Esophagus (tissue), 2 donors: ENCODE measurements at regions not wholly inside any gene's neighbourhood (a gene's known extent, or its start where the extent isn't known, plus 50 kb on each side); places are given as distances from the start of the nearest gene placed in this dataset.

Experiments used
- H3K27ac ChIP-seq, 2 donors: one replicate each; pipeline ENCODE4 v1.5.1; 2013; ENCODE audit warnings: low read depth in 2 of 2, mild to moderate bottlenecking in 2 of 2, inconsistent platforms in 1 of 2, low read length in 1 of 2, moderate library complexity in 1 of 2
- H3K27me3 ChIP-seq, 2 donors: one replicate each; pipeline ENCODE4 v1.6.1; 2013; ENCODE audit warnings: low read length in 2 of 2, control low read depth in 1 of 2, mild to moderate bottlenecking in 1 of 2; ENCODE audit not compliant: insufficient read depth in 2 of 2, control insufficient read depth in 1 of 2
- H3K36me3 ChIP-seq, 2 donors: one replicate each; pipeline ENCODE4 v1.6.1; 2013; ENCODE audit warnings: low read length in 1 of 2; ENCODE audit not compliant: control insufficient read depth in 2 of 2, insufficient read depth in 2 of 2
- H3K4me1 ChIP-seq, 2 donors: one replicate each; pipeline ENCODE4 v1.6.1; 2013; ENCODE audit warnings: low read length in 1 of 2; ENCODE audit not compliant: control insufficient read depth in 2 of 2, insufficient read depth in 2 of 2
- H3K4me3 ChIP-seq, 2 donors: one replicate each; pipeline ENCODE4 v1.5.1; 2013; ENCODE audit warnings: low read length in 2 of 2, mild to moderate bottlenecking in 2 of 2, low read depth in 1 of 2, moderate library complexity in 1 of 2
- H3K9me3 ChIP-seq, 2 donors: one replicate each; pipeline ENCODE4 v1.6.1; 2013; ENCODE audit warnings: mild to moderate bottlenecking in 2 of 2, low read depth in 1 of 2, low read length in 1 of 2, moderate library complexity in 1 of 2; ENCODE audit not compliant: control insufficient read depth in 2 of 2, insufficient read depth in 1 of 2
- WGBS, 2 donors: extraction: QIAGEN DNeasy Blood & Tissue Kit; methylation state at CpG; one replicate each; pipeline ENCODE4 v1.1.7; 2013; 5-methylcytosine and 5-hydroxymethylcytosine counted together
- donor health status: healthy with polysubstance abuse.
- donor health status: Bipolar disorder and iron deficiency.

GRCh38 chr6:77362055-77362454 is 101.2 kb downstream of the HTR1B start:
- H3K9me3 ChIP-seq = no peaks in the 10 kb centered on the region
- no peaks in the 10 kb centered on the region for H3K4me1 ChIP-seq
- no peak overlapping the region for H3K4me3 ChIP-seq
- no peaks in the 10 kb centered on the region for H3K27me3 ChIP-seq
- no peak overlapping the region for H3K27ac ChIP-seq
- 89 to 94% methylated on average over 2 of the region's 2 CpGs for WGBS, 2 donors
- no peaks in the 10 kb centered on the region for H3K36me3 ChIP-seq

GRCh38 chr6:77361018-77361417 is 102.3 kb downstream of the HTR1B start:
- no peak overlapping the region for H3K4me3 ChIP-seq
- no peak overlapping the region for H3K27ac ChIP-seq
- 81 to 92% methylated on average over 1 of the region's 1 CpG for WGBS, 2 donors
- no peaks in the 10 kb centered on the region for H3K27me3 ChIP-seq
- no peaks in the 10 kb centered on the region for H3K36me3 ChIP-seq
- H3K4me1 ChIP-seq = no peaks in the 10 kb centered on the region
- H3K9me3 ChIP-seq = no peaks in the 10 kb centered on the region

- no peaks in the 10 kb centered on the region for H3K27me3 ChIP-seq
- no peak overlapping the region for H3K27ac ChIP-seq
- no peaks in the 10 kb centered on the region for H3K4me1 ChIP-seq
- H3K4me3 ChIP-seq = no peak overlapping the region
- no peaks in the 10 kb centered on the region for H3K9me3 ChIP-seq
- H3K36me3 ChIP-seq = no peaks in the 10 kb centered on the region
Measured at GRCh38 chr6:77356821-77357220, 106.5 kb downstream of the HTR1B start.

- no peaks in the 10 kb centered on the region for H3K36me3 ChIP-seq
- H3K4me3 ChIP-seq = no peak overlapping the region
- no peaks in the 10 kb centered on the region for H3K9me3 ChIP-seq
- H3K27ac ChIP-seq = no peak overlapping the region
- H3K4me1 ChIP-seq = no peaks in the 10 kb centered on the region
- H3K27me3 ChIP-seq = no peaks in the 10 kb centered on the region
Measured at GRCh38 chr6:77354581-77354980, 108.7 kb downstream of the HTR1B start.

GRCh38 chr6:77353129-77353528 is 110.2 kb downstream of the HTR1B start:
- no peaks in the 10 kb centered on the region for H3K36me3 ChIP-seq
- no peak overlapping the region for H3K27ac ChIP-seq
- no peaks in the 10 kb centered on the region for H3K4me1 ChIP-seq
- H3K4me3 ChIP-seq = no peak overlapping the region
- no peaks in the 10 kb centered on the region for H3K9me3 ChIP-seq
- H3K27me3 ChIP-seq = no peaks in the 10 kb centered on the region

- H3K4me1 ChIP-seq = no peaks in the 10 kb centered on the region
- WGBS, 2 donors = 67 to 77% methylated on average over 4 of the region's 4 CpGs
- H3K36me3 ChIP-seq = no peaks in the 10 kb centered on the region
- H3K9me3 ChIP-seq = peaks cover 2 to 5% of the 10 kb centered on the region in 2 donors
- H3K27me3 ChIP-seq = no peaks in the 10 kb centered on the region
- H3K27ac ChIP-seq = no peak overlapping the region
- H3K4me3 ChIP-seq = no peak overlapping the region
Measured at GRCh38 chr6:77341058-77341986, 122.0 kb downstream of the HTR1B start.

- Histone ChIP-seq H3K4me3 (no peak overlapping the region), H3K27ac (no peak overlapping the region), H3K9me3 (peaks cover 2 to 5% of the 10 kb centered on the region in 2 donors), H3K36me3 (no peaks in the 10 kb centered on the region), H3K4me1 (no peaks in the 10 kb centered on the region), H3K27me3 (no peaks in the 10 kb centered on the region)
- WGBS, 2 donors = 67 to 74% methylated on average over 4 of the region's 4 CpGs
Measured at GRCh38 chr6:77340331-77340730, 123.0 kb downstream of the HTR1B start.

GRCh38 chr6:77339926-77340325 is 123.4 kb downstream of the HTR1B start:
- peaks cover 2 to 5% of the 10 kb centered on the region in 2 donors for H3K9me3 ChIP-seq

GRCh38 chr6:77337392-77337791 is 125.9 kb downstream of the HTR1B start:
- Histone ChIP-seq H3K27me3 (no peaks in the 10 kb centered on the region), H3K4me1 (no peaks in the 10 kb centered on the region), H3K36me3 (no peaks in the 10 kb centered on the region), H3K27ac (no peak overlapping the region), H3K9me3 (peaks cover 15 to 19% of the 10 kb centered on the region in 2 donors), H3K4me3 (no peak overlapping the region)

More at GRCh38 chr6:77339926-77340325, 123.4 kb downstream of the HTR1B start:
- H3K27ac ChIP-seq = no peak overlapping the region
- no peaks in the 10 kb centered on the region for H3K36me3 ChIP-seq
- H3K4me1 ChIP-seq = no peaks in the 10 kb centered on the region
- WGBS, 2 donors = 80 to 83% methylated on average over 2 of the region's 2 CpGs
- no peaks in the 10 kb centered on the region for H3K27me3 ChIP-seq
- H3K4me3 ChIP-seq = no peak overlapping the region

- no peaks in the 10 kb centered on the region for H3K27me3 ChIP-seq
- no peaks in the 10 kb centered on the region for H3K4me1 ChIP-seq
- WGBS, 2 donors = 75 to 84% methylated on average over 3 of the region's 3 CpGs
- no peak overlapping the region for H3K4me3 ChIP-seq
- peaks cover 13 to 14% of the 10 kb centered on the region in 2 donors for H3K9me3 ChIP-seq
- H3K36me3 ChIP-seq = no peaks in the 10 kb centered on the region
- H3K27ac ChIP-seq = no peak overlapping the region
Measured at GRCh38 chr6:77334093-77334492, 129.2 kb downstream of the HTR1B start.
